ENCODE measurements at regions not wholly inside any gene's neighbourhood (a gene's known extent, or its start where the extent isn't known, plus 50 kb on each side); places are given as distances from the start of the nearest gene placed in this dataset.

GRCh38 chr5:82674671-82675070, 396.5 kb upstream of the RPS23 start:
- Histone ChIP-seq H3K27me3 (ENCODE audit: insufficient read depth, low read length) (no peaks in the 10 kb centered on the region), H3K36me3 (ENCODE audit: insufficient read depth, low read length) (no peaks in the 10 kb centered on the region), H3K9me3 (ENCODE audit: insufficient read depth, low read depth, low read length) (no peaks in the 10 kb centered on the region), H4K20me1 (ENCODE audit: insufficient read depth, low read length) (no peaks in the 10 kb centered on the region), H3K9ac (ENCODE audit: low read length) (no peak overlapping the region), H3K27ac (ENCODE audit: low read depth, low read length) (no peak overlapping the region), H3K79me2 (ENCODE audit: insufficient read depth, low read length) (no peaks in the 10 kb centered on the region), H3K4me2 (ENCODE audit: low read length) (no peak overlapping the region), H3K4me3 (ENCODE audit: insufficient read depth, low read depth, low read length) (no peak overlapping the region), H2AFZ (ENCODE audit: low read depth, low read length) (no peak overlapping the region), H3K4me1 (ENCODE audit: insufficient read depth, low read length) (no peaks in the 10 kb centered on the region)
- H3K9me3 Mint-ChIP-seq (ENCODE audit: unreplicated experiment), result no peaks in the 10 kb centered on the region
- no peak overlapping the region for H3K4me3 Mint-ChIP-seq (ENCODE audit: unreplicated experiment)
- H3K27me3 Mint-ChIP-seq (ENCODE audit: low read depth, unreplicated experiment), result no peaks in the 10 kb centered on the region
- FAIRE-seq, result no peak
- TF ChIP-seq CTCF (IDR thresholded peaks at IDR 0.05; ENCODE audit: insufficient read depth, low read depth, low read length) (no peak), EZH2 (IDR thresholded peaks at IDR 0.05; ENCODE audit: insufficient read depth, low read length) (no peak)
- no peak for DNase-seq (ENCODE audit: low read depth)
- no peak overlapping the region for H3K27ac Mint-ChIP-seq (ENCODE audit: unreplicated experiment)
- no peaks in the 10 kb centered on the region for H3K36me3 Mint-ChIP-seq (ENCODE audit: low read depth, unreplicated experiment)
- H3K4me1 Mint-ChIP-seq (ENCODE audit: low read depth, unreplicated experiment), result peaks cover 3% of the 10 kb centered on the region

GRCh38 chr5:82673057-82673809, 395.1 kb upstream of the RPS23 start:
- Histone ChIP-seq H3K79me2 (ENCODE audit: insufficient read depth, low read length) (no peaks in the 10 kb centered on the region), H3K27ac (ENCODE audit: low read depth, low read length) (no peak overlapping the region), H3K36me3 (ENCODE audit: insufficient read depth, low read length) (no peaks in the 10 kb centered on the region), H4K20me1 (ENCODE audit: insufficient read depth, low read length) (no peaks in the 10 kb centered on the region), H3K27me3 (ENCODE audit: insufficient read depth, low read length) (no peaks in the 10 kb centered on the region), H3K9ac (ENCODE audit: low read length) (no peak overlapping the region), H3K4me2 (ENCODE audit: low read length) (no peak overlapping the region), H2AFZ (ENCODE audit: low read depth, low read length) (no peak overlapping the region), H3K9me3 (ENCODE audit: insufficient read depth, low read depth, low read length) (no peaks in the 10 kb centered on the region), H3K4me3 (ENCODE audit: insufficient read depth, low read depth, low read length) (no peak overlapping the region), H3K4me1 (ENCODE audit: insufficient read depth, low read length) (no peaks in the 10 kb centered on the region)
- H3K36me3 Mint-ChIP-seq (ENCODE audit: low read depth, unreplicated experiment), result no peaks in the 10 kb centered on the region
- H3K4me3 Mint-ChIP-seq (ENCODE audit: unreplicated experiment), result no peak overlapping the region
- TF ChIP-seq EZH2 (IDR thresholded peaks at IDR 0.05; ENCODE audit: insufficient read depth, low read length), result no peak
- no peak for TF ChIP-seq CTCF (IDR thresholded peaks at IDR 0.05; ENCODE audit: insufficient read depth, low read depth, low read length)
- DNase-seq (ENCODE audit: low read depth) (no peak), FAIRE-seq (no peak)
- H3K27me3 Mint-ChIP-seq (ENCODE audit: low read depth, unreplicated experiment), result no peaks in the 10 kb centered on the region
- no peak overlapping the region for H3K27ac Mint-ChIP-seq (ENCODE audit: unreplicated experiment)
- no peaks in the 10 kb centered on the region for H3K9me3 Mint-ChIP-seq (ENCODE audit: unreplicated experiment)
- H3K4me1 Mint-ChIP-seq (ENCODE audit: low read depth, unreplicated experiment), result peaks cover 3% of the 10 kb centered on the region

- Histone ChIP-seq H4K20me1 (ENCODE audit: insufficient read depth, low read length) (no peaks in the 10 kb centered on the region), H3K9me3 (ENCODE audit: insufficient read depth, low read depth, low read length) (no peaks in the 10 kb centered on the region), H3K79me2 (ENCODE audit: insufficient read depth, low read length) (no peaks in the 10 kb centered on the region), H3K36me3 (ENCODE audit: insufficient read depth, low read length) (no peaks in the 10 kb centered on the region), H3K4me1 (ENCODE audit: insufficient read depth, low read length) (no peaks in the 10 kb centered on the region), H3K27ac (ENCODE audit: low read depth, low read length) (no peak overlapping the region), H3K27me3 (ENCODE audit: insufficient read depth, low read length) (no peaks in the 10 kb centered on the region), H3K4me3 (ENCODE audit: insufficient read depth, low read depth, low read length) (no peak overlapping the region), H2AFZ (ENCODE audit: low read depth, low read length) (no peak overlapping the region), H3K4me2 (ENCODE audit: low read length) (no peak overlapping the region), H3K9ac (ENCODE audit: low read length) (no peak overlapping the region)
- H3K4me3 Mint-ChIP-seq (ENCODE audit: unreplicated experiment), result no peak overlapping the region
- no peak for TF ChIP-seq CTCF (IDR thresholded peaks at IDR 0.05; ENCODE audit: insufficient read depth, low read depth, low read length)
- TF ChIP-seq EZH2 (IDR thresholded peaks at IDR 0.05; ENCODE audit: insufficient read depth, low read length), result no peak
- DNase-seq (ENCODE audit: low read depth), result no peak
- no peaks in the 10 kb centered on the region for H3K27me3 Mint-ChIP-seq (ENCODE audit: low read depth, unreplicated experiment)
- FAIRE-seq, result no peak
- H3K4me1 Mint-ChIP-seq (ENCODE audit: low read depth, unreplicated experiment), result no peaks in the 10 kb centered on the region
- no peaks in the 10 kb centered on the region for H3K36me3 Mint-ChIP-seq (ENCODE audit: low read depth, unreplicated experiment)
- H3K9me3 Mint-ChIP-seq (ENCODE audit: unreplicated experiment), result no peaks in the 10 kb centered on the region
- no peak overlapping the region for H3K27ac Mint-ChIP-seq (ENCODE audit: unreplicated experiment)
Measured at GRCh38 chr5:82670692-82671091, 392.5 kb upstream of the RPS23 start.
